ENCODE measurements at regions not wholly inside any gene's neighbourhood (a gene's known extent, or its start where the extent isn't known, plus 50 kb on each side); places are given as distances from the start of the nearest gene placed in this dataset.
"Not testable (repeated sequence)": the region's sequence is repeated elsewhere in the genome, so short reads cannot be mapped to it uniquely, and the experiment has no call there.

DNA sequence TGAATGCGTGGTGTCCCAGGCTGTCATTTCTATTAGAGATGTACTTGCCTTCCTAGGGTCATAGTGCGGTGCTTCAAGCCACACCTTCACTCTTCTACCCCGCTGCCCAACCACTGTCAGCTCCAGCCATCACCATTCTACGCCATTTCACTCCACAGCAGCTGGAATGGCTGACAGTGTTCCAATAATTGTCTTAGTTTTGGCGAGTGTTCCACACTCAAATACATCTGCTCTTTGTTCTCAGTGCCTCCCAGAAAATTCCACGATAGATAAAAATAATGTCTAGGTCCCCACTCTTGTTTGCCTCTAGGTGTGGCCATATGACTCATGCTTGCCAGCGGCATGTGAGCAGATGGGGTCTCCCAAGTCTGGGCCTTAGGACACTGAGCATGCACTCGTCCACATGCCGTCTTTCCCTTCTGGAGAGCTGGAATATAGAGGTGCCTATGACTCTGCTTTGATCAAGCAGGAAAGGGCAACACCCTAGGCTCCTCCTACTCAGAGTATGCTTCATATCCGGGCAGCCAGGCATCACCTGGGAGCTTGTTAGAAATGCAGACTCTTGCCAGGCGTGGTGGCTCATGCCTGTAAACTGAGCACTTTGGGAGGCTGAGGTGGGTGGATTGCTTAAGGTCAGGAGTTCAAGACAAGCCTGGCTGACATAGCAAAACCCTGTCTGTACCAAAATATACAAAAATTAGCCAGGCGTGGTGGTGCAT, 163.0 kb downstream of the BRMS1L start:
- no peak for DNase-seq (ENCODE audit: low spot score)

DNA sequence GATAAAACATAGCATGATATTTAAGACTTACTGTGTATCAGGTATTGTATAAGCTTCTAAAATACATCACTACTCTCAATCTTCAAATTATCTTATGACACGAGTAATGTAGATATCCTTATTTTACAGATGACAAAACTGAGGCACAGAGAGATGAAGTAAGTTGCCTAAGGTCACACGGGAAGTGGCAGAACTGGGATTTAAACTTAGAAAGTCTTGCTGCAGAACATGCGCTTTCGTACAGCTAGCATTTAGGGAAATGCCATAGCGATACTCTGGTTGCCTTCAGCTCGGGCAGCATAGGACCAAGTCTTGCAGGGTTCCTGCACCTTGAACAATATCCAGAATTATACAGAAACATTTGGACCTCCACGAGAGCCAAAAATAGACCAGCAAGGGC, 162.4 kb downstream of the BRMS1L start:
- DNase-seq (ENCODE audit: low spot score): no peak

DNA sequence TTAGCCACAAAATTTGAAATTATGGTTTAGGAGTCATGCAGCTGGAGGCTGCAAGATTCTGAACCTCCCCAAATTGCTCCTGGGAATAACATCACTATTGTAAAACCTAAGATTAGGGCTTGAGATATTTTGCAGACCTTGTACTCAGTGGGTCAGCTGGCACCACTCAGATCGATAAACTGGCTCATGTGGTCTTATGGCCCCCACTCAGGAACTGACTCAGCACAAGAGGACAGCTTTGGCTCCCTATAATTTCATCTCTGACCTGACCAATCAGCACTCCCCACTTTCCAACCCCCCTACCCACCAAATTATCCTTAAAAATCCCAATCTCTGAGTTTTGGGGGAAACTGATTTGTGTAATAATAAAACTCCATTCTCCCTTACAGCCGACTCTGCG, 161.6 kb downstream of the BRMS1L start:
- DNase-seq (ENCODE audit: low spot score): no peak

DNA sequence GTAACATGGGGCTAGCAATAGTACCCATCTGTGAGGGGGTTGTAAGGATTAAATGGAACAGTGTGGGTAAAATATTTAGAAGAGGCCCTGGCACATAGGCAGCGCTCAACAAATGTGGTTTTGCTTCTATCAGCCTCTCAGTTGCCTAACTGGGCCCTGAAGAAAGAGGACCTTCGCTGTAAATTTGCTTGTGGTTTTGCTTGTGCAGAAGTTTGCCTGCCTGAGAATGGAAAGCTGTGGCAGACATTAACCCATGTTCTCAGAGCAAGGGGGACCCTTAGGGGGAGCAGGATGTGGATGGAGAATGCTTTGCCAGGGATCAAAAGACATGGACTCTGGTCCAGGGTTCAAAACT, 160.1 kb downstream of the BRMS1L start:
- DNase-seq (ENCODE audit: low spot score): no peak

DNA sequence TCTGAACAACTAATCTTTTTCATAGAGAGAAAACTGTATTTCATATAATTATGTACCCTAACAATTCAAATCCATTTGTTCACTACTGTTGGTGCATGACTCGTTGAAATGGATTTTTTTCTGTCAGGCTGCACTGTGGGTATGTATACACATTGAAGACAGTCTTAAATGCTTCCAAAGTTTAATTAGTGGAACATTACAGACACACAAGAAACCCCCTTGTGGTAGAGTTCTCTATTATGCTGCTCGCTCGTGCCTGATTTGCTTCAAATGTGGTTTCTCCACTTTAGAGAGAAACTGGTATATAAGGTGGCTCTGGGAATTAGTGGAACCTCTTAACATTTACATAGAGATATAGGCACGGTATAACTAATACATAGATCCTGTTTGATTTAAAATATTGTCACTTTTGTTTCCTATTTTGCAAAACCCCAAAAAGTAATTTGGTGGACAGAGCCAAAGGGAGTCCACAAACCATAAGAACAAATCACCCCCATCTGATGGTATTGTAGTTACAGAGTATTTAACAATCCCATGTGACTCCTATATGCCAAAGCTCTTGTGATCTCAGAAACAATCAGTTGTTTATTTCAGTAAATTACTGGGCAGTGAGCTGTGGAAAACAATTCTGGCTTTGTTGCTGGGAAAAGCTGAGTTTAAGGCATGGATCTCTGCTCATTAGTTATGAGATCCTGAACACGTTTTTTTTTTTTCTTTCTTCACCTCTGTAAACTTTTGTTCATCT, 159.5 kb downstream of the BRMS1L start:
- no peak for DNase-seq (ENCODE audit: low spot score)

DNA sequence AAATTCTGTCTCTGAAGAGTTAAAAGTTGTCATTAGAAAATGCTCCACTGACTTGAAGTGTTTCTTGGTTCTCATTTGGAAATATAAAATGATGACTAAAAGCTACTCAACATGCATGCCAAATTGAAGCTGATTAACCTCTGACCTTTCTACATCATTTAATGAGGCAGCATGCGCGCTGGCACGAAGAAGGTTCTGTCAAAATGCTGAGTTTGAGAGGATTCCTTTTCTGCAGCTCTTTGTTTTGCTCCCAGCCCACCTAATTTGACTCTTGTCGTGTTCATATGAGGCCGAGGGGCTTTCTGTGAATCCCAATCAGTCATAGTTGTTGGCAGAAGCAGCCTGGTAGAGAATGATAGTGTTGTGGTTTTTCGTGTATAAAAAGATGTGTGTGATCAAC, 153.4 kb downstream of the BRMS1L start:
- DNase-seq (ENCODE audit: low spot score): no peak

DNA sequence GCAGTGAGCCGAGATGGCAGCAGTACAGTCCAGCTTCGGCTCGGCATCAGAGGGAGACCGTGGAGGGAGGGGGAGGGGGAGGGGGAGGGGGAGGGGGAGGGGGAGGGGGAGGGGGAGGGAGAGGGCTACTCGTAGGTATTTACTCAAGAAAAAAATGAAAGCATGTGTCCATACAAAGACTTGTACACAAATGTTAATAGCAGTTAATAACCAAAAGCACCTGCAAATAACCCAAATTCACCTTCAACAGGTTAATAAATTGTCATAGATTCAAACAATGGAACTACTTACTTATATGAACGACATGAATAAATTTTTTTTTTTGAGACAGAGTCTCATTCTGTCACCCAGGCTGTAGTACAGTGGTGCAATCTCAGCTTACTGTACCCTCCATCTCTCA, 152.4 kb downstream of the BRMS1L start:
- no peak for DNase-seq (ENCODE audit: low spot score)

DNA sequence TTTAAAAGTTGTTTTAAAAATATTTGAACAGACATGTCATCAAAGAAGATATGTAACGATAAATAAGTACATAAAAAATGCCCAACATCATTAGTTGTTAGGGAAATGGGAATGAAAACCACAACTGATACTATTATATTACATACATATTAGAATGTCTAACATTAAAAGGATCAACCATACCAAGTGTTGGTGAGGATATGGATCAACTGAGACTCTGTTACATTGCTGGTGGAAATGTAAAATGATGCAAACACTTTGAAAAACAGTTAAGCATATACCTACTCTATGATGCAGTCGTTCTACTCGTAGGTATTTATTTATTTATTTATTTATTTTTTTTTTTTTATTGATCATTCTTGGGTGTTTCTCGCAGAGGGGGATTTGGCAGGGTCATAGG, 149.7 kb downstream of the BRMS1L start:
- DNase-seq (ENCODE audit: low spot score): no peak

DNA sequence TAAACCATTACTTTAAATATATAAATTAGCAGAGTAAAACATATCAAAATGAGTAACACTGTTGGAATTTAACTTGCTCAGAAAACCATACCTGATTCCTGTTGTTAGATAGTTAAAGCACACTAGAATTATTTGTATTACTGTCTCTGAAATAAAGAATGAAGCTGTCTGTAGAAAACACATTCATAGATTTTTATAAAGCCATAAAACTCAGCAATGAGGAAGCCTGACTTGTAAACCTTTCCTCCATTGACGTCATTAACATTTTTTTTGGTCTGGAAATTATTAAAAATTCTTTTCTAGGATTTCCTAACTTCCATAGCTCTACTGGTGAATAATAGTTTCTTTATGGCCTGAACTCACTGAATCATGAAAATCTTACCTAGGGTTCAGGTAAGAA, 147.6 kb downstream of the BRMS1L start:
- DNase-seq (ENCODE audit: low spot score): no peak

DNA sequence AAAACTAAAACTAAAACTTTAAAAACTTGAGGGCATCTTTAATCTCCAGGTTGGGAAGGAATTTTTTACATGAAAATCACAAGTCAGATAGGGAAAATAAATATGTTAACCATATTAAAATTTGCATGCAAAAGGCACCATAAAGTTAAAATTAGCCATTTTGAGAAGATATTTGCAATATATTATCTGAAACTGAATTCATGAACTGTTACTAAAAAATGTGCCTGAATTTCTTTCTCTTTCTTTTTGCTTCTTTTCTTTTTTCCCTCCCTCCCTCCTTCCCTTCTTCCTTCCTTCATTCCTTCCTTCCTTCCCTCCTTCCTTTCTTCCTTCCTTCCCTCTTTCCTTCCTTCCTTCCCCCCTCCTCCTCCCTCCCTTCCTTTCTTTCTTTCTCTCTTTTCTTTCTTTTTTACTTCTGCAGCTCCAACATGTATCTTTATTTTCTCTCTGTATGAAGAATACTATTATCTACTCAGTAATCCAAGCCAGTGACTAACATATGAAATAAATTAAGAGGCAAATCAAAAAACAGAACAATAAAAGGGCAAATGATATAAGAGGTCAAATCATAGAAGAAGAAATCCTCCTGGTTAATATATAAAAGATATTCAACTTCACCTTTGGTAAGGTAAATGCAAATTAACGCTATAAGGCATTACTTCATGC, 146.0 kb downstream of the BRMS1L start:
- no peak for DNase-seq (ENCODE audit: low spot score)

DNA sequence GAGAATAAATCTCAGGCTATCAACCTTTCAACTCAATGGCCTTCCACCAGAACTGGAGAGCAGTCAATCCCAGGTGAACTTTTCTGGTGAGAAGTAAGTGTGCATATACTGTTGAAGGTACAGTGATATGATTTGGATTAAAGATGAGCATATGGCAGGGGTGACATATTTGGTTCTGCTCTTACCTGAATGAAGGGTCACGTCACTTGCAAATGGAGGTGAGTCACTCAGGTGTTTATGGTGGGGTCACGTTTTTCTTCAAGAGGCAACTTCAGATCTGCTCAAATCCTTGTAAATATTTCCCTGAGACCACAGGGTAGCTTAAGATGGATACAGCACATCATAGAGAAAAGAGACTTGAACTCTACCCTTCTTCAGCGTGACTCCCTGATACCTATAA, 143.2 kb downstream of the BRMS1L start:
- DNase-seq (ENCODE audit: low spot score): no peak

DNA sequence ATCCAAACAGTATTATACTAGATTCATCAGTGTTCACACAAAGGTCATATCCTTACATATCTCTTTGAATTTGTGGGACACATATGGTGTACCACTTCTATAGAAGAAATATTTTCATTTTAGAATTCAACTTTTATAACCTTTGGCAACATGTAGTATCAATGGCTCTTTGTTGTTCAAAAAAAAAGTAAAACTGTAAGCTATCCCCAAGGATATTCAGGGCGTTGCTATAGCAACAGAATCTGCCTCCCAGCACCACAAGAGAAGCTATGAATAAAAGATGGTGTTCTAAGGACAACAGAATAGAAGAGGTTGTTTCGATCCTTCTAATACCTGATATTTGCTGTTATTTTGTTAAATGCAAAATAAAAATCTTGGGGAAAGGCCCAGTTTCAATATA, 139.3 kb downstream of the BRMS1L start:
- no peak for DNase-seq (ENCODE audit: low spot score)

DNA sequence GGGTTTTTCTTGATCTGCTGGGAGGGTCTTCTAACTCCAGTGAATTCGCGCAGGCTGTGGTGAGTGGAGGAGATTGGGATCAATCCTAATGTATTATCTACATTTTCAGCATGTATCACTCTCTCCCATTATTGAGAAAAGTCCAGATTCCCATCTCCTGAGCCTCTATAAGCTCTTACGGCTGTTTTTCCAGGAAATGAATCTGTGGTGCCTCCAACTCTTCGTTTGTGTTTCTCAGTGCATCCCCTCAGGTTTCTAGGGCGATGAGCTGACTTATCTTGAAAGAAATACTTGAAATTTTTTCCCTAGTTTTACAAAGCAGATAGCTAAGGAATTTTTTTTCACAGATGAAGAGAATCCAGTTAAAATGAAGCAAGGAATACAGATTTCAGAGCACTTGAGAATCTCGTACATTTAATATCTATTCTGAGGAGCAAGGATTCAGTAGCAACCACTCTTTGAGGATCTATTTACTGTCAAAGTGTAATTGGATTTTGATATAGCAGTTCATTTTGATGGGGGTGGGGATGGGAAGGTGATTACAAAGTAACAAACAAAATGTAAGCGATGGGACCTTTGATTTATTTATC, 138.7 kb downstream of the BRMS1L start:
- DNase-seq (ENCODE audit: low spot score): no peak

DNA sequence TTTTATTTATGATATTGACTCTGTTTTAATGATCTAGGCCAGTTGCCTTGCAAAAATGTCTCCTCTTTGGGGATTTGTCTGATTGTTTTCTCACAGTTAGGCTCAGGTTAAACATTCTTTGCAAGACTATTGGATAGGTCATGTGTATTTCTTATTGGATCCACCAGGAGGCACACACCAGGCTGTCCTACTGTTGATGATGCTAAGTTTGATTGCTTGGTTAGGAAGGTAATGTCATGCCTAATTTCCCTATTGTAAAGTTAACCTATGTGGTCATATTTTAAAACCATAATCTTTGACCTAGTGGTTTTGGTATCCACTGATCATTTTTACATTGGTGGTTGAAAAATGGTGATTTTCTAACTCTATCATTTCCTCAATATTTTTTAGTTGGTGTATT, 137.1 kb downstream of the BRMS1L start:
- DNase-seq (ENCODE audit: low spot score): no peak

DNA sequence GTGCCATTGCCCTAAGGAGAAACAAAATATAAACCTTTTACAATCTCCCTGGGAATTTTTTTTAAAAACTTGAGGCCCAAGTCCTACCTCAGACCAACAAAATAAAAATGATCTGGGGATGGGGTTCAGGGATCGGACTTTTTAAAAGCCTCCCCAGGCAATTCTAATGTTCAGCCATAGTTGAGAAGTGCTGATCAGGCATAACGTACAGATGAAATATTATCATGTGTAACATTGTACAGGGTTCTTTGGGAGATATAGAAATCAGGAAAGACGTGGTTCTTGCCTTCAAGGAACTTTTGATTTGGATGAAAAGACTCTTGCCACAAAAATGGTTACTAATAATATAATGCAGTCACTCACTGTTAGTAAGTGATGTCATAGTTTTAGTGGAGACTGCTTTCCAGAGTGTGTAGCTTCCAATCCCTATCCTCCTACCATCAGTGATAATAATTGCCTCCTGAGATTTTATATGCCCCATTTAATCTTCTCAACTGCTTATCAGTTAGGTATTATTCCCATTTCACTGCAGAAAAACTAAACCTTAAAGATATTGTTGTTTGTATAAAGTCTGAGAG, 135.6 kb downstream of the BRMS1L start:
- DNase-seq (ENCODE audit: low spot score): no peak

DNA sequence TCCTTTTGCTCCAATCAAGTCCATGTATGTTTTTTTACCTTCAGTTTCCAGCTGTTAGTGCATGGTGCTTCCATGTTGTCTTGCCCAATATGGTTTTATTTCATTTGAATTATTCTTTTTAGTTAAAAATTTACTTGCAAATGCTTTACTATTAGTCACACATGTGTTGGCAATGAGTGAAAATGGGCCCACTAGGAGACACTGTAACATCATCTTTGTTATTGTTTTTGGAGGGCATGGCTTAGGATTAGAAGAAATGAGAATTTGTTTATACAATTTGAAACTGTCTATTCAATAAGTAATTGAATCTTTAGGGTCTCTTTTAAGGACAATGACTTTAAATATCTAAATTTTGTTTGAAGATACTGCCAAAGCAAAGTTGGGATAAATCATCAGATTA, 133.7 kb downstream of the BRMS1L start:
- DNase-seq (ENCODE audit: low spot score): no peak

DNA sequence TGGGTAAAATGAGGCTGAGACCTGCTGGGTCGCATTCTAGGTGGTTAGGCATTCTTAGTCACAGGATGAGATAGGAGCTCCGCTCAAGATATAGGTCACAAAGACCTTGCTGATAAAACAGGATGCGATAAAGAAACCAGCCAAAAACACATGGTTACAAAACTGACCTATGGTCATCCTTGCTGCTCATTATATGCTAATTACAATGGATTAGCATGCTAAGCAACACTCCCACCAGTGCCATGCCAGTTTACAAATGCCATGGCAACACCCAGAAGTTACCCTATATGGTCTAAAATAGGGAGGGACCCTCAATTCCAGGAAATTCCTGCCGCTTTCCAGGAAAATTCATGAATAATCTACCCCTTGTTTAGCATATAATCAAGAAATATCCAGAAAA, 132.4 kb downstream of the BRMS1L start:
- DNase-seq (ENCODE audit: low spot score): no peak

DNA sequence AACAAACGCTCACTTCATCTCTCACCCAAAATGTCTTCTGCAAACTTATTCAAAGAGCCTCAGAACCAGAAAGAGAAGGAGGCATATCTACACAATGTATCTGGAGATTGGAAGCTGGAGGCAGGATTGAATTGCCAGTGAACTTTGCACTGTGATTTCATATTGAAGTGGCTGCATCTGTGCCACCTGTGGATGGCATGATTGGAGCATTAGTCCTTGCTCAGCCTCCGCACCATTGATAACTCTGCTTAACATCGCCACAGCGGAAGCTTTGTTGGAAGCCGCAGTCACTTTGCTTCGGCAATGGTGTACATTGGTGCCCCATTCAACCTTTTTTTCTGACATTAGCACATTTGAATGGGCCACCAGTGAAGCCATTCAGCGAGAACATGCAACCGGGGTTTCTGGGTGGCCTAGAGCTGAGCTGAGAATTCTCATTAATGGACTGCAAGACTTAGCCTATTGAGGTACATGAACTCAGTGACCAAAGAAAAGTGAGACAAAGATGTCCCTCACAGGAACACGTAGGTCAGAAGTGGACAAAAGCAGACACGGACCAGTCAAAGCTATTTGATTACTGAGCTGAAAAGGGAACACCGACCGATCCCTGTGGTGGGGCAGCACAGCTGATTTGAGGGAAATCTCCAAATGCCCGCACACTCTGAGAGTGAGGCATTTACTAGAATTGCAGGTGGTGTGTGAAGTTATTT, 130.4 kb downstream of the BRMS1L start:
- no peak for DNase-seq (ENCODE audit: low spot score)

DNA sequence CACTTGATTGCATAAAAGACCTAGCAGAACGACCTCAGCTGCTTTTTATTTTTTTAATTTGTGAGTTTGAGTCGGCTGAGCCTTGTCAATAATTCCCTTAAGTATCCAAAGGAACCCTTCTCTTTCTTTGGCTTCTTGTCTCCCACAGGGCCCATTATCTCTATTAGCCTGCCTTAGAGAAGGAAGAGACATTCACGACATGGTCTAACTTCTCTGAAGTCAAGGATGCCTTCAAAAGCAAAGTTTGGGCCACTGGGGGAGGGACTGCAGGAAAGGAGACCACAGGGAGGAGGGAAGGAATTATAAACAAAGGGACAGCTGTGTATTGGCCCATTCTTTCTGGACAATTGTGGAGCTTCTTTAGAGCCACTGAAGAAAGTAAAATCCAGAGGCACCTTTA, 126.4 kb downstream of the BRMS1L start:
- no peak for DNase-seq (ENCODE audit: low spot score)

DNA sequence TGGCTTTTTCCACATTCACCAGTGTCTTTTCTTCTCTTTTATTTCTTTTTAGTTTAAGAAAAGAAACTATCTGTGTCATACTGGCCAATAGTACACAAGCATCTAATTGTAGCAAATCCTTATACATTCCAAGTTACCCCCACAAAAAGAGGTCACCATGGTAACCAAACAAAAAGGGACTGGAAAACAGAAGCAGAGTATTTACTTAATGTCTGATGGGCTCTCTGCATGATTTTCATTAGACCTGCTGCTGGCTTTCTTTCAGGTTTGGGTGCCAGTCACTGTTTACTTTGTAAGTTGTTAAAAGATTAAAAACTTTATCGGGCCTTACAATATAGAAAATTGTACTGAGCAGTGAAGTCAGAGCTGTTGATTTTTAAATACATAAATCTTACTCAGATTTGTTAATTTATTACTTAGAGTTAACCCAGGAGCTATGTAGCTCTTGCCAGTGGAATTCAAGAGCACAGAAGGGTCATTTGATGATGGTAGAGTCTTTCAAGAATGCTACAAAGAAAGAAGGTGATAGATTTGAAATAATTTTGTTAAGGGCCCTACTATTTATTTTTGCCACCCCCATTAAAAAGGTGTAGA, 123.9 kb downstream of the BRMS1L start:
- DNase-seq (ENCODE audit: low spot score): no peak

DNA sequence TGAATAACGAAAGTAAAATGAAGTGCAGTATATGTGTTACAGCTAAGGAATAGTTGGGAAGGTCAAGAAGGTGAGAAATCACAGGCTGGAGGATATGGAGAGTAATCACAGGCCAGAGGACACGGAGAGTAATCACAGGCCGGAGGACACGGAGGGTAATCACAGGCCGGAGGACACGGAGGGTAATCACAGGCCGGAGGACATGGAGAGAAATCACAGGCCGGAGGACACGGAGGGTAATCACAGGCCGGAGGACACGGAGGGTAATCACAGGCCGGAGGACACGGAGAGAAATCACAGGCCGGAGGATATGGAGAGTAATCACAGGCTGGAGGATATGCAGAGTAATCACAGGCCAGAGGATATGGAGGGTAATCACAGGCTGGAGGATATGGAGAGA, 121.8 kb downstream of the BRMS1L start:
- DNase-seq (ENCODE audit: low spot score): not testable (repeated sequence)

DNA sequence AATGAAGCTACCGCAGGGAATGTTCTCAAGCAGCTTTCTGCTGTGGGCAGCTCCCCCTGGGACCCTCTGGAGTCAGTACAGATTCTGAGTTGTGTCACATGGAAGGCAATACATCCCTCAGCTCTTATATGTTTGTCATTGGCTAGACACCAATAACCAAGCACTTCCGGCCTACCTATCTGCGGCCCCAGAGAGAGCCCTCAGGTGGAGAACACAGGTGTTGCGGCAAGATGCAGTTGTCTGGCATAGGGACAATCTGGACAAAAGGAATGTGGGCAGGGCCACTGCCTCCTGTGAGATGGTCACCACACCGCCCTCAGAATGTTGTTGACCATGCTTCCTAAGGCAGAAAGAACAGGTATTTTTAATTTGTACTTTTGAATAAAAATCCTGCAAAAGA, 118.7 kb downstream of the BRMS1L start:
- DNase-seq (ENCODE audit: low spot score): peak; percentile 22

Data from HuH-7.5 (cell line).